PC-3 (cell line): ENCODE measurements at regions not wholly inside any gene's neighbourhood (a gene's known extent, or its start where the extent isn't known, plus 50 kb on each side); places are given as distances from the start of the nearest gene placed in this dataset.

Experiments
- CTCF ChIP-seq: fragments of 300-600 bp; sonication (generic); conservative IDR thresholded peaks from 2 replicates; pipeline ENCODE4 v1.5.1; 2017; ENCODE audit warnings: antibody characterized with exemption, low read depth, mild to moderate bottlenecking, low read length
- EZH2 ChIP-seq: fragments of 300-600 bp; sonication (generic); IDR thresholded peaks from one replicate; pipeline ENCODE4 v1.6.1; 2017; ENCODE audit warnings: antibody characterized with exemption, mild to moderate bottlenecking, low read length; ENCODE audit not compliant: unreplicated experiment
- EZH2phosphoT487 ChIP-seq: fragments of 300-600 bp; sonication (generic); IDR thresholded peaks from 2 replicates; pipeline ENCODE4 v1.6.1; 2018; ENCODE audit warnings: mild to moderate bottlenecking, antibody characterized with exemption, low read length, borderline replicate concordance

GRCh38 chr14:59086241-59086882, 102.1 kb upstream of the DAAM1 start:
- TF ChIP-seq CTCF (no peak), EZH2 (no peak), EZH2phosphoT487 (no peak)
